GM12891 (cell line): ENCODE measurements at regions not wholly inside any gene's neighbourhood (a gene's known extent, or its start where the extent isn't known, plus 50 kb on each side); places are given as distances from the start of the nearest gene placed in this dataset.

ENCODE experiments used
- PAX5 ChIP-seq: IDR thresholded peaks from 2 replicates; pipeline ENCODE4 v1.6.1; 2011; ENCODE audit warnings: low read length, moderate library complexity, mild to moderate bottlenecking; ENCODE audit not compliant: insufficient read depth, severe bottlenecking
- POLR2A ChIP-seq: IDR thresholded peaks from 2 replicates; pipeline ENCODE4 v1.6.1; 2011; ENCODE audit warnings: low read depth, low read length, control low read depth
- POLR2AphosphoS5 ChIP-seq: IDR thresholded peaks from 2 replicates; pipeline ENCODE4 v1.6.1; 2011; ENCODE audit warnings: low read depth, low read length, control low read depth
- SPI1 ChIP-seq: IDR thresholded peaks from 2 replicates; pipeline ENCODE4 v1.6.1; 2011; ENCODE audit warnings: low read depth, low read length, control low read depth
- TAF1 ChIP-seq: IDR thresholded peaks from 2 replicates; pipeline ENCODE4 v1.6.1; 2011; ENCODE audit warnings: low read depth, low read length, control low read depth

DNA sequence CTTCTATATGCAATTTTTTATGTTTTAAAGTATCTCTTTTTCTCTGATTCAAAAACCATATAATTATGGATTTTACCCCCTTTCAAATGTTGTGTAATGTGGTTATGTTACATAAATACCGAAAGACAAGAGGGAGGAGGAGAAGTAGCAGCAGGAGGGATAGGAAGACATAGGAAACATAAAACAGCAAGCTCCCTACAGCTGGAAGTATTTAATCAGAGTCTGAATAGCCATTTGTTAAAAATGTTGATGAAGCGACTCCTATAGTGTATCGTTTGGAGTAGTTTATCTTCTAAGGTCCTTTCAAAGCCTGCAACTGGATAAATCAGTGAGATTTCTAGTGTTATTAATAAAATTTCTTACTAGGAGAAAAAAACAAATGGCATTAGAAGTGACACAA, 598.1 kb upstream of the GOLIM4 start:
- TF ChIP-seq POLR2A (no peak), POLR2AphosphoS5 (no peak), TAF1 (no peak), SPI1 (no peak), PAX5 (no peak)
